HG03095 (cell line): ENCODE measurements at regions not wholly inside any gene's neighbourhood (a gene's known extent, or its start where the extent isn't known, plus 50 kb on each side); places are given as distances from the start of the nearest gene placed in this dataset.

Experiments used
- ATAC-seq: cut with Tn5 transposase; IDR thresholded peaks from one replicate; pipeline ENCODE4 v1.9.1; 2021; ENCODE audit warnings: moderate library complexity; ENCODE audit not compliant: unreplicated experiment

- ATAC-seq: no peak
Observed at GRCh38 chr7:131745390-131746248, 189.2 kb upstream of the PODXL start.

- ATAC-seq: no peak
Observed at GRCh38 chr7:131741446-131741845, 185.0 kb upstream of the PODXL start.

- ATAC-seq: no peak
Observed at GRCh38 chr7:131737746-131738465, 181.5 kb upstream of the PODXL start.

GRCh38 chr7:131735101-131735500, 178.7 kb upstream of the PODXL start:
- no peak for ATAC-seq

GRCh38 chr7:131733604-131734003, 177.2 kb upstream of the PODXL start:
- no peak for ATAC-seq

- no peak for ATAC-seq
Observed at GRCh38 chr7:131727189-131727588, 170.8 kb upstream of the PODXL start.

- ATAC-seq: no peak
Observed at GRCh38 chr7:131726686-131727085, 170.3 kb upstream of the PODXL start.

GRCh38 chr7:131726031-131726430, 169.6 kb upstream of the PODXL start:
- ATAC-seq: no peak

- ATAC-seq: no peak
Observed at GRCh38 chr7:131724776-131725345, 168.4 kb upstream of the PODXL start.

GRCh38 chr7:131723926-131724325, 167.5 kb upstream of the PODXL start:
- no peak for ATAC-seq

GRCh38 chr7:131722371-131722770, 165.9 kb upstream of the PODXL start:
- no peak for ATAC-seq

- no peak for ATAC-seq
Observed at GRCh38 chr7:131721660-131722059, 165.2 kb upstream of the PODXL start.

- no peak for ATAC-seq
Observed at GRCh38 chr7:131720703-131721102, 164.3 kb upstream of the PODXL start.

- no peak for ATAC-seq
Observed at GRCh38 chr7:131717181-131717580, 160.8 kb upstream of the PODXL start.

- no peak for ATAC-seq
Observed at GRCh38 chr7:131699323-131699722, 142.9 kb upstream of the PODXL start.

- ATAC-seq: no peak
Observed at GRCh38 chr7:131692131-131692960, 135.9 kb upstream of the PODXL start.

GRCh38 chr7:131691454-131692130, 135.2 kb upstream of the PODXL start:
- ATAC-seq: no peak

- no peak for ATAC-seq
Observed at GRCh38 chr7:131690441-131690840, 134.0 kb upstream of the PODXL start.

- ATAC-seq: no peak
Observed at GRCh38 chr7:131689662-131690234, 133.3 kb upstream of the PODXL start.
